LNCaP clone FGC (cell line): ENCODE measurements at regions not wholly inside any gene's neighbourhood (a gene's known extent, or its start where the extent isn't known, plus 50 kb on each side); places are given as distances from the start of the nearest gene placed in this dataset.

Experiments
- DNase-seq: peaks from one replicate; pipeline ENCODE4 v3.0.0-alpha.2; 2011; ENCODE audit warnings: low read depth
- H3K4me3 ChIP-seq: 2 replicates; pipeline ENCODE4 v1.5.1; 2011; ENCODE audit warnings: mild to moderate bottlenecking, low read depth, low read length, control low read depth
- CTCF ChIP-seq: IDR thresholded peaks from 2 replicates; pipeline ENCODE4 v1.5.1; 2012; ENCODE audit warnings: mild to moderate bottlenecking; ENCODE audit not compliant: control insufficient read depth, insufficient read depth; ENCODE audit errors: extremely low read depth

- DNase-seq, result no peak
- no peak for TF ChIP-seq CTCF
- no peak overlapping the region for H3K4me3 ChIP-seq
Observed at GRCh38 chr11:116603728-116604323, 169.0 kb downstream of the BUD13 start.

GRCh38 chr11:116602637-116602942 is 170.2 kb downstream of the BUD13 start:
- H3K4me3 ChIP-seq, result no peak overlapping the region
- DNase-seq, result no peak
- TF ChIP-seq CTCF, result no peak

DNA sequence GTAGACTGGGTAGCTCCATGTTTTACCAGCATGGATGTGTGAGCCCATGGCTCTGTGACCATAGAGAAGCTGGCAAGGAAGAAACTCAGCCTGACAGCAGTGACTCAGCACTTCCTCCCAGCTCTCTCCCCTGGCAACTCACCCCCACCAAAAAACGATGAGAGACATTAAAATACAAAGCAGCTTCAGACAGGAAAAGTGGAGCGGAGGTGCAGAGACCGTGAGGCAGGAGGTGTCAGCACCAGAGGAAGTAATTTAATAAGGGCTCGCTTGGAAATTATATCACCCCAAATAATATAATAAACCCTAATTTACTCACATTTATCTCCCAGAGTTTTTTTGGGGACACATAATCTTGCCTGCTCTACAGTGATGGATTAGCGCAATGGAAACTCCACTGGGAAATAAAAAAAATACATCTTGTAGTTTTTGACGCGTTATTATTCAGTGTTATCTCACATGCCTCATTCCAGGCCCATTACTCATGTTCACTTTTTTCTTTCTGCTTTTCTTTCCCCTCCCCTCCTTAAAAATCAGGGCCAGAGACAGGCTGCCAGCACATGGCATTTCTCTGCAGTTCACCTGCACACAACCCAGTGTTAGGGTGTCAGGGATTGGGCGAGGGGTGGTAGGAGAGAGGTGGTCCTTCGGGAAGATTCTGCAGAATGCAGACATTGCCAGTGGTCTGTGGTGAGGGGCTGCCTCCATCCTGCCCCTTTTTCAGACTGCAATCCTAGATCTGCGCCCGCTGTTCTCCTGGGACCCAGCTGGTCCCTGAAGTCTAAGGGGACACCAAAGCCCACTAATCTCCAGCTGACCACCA is 170.8 kb downstream of the BUD13 start:
- no peak overlapping the region for H3K4me3 ChIP-seq
- DNase-seq, result no peak
- TF ChIP-seq CTCF, result no peak

- TF ChIP-seq CTCF, result no peak
- no peak overlapping the region for H3K4me3 ChIP-seq
- no peak for DNase-seq
Observed at GRCh38 chr11:116600930-116601329, 171.9 kb downstream of the BUD13 start.

DNA sequence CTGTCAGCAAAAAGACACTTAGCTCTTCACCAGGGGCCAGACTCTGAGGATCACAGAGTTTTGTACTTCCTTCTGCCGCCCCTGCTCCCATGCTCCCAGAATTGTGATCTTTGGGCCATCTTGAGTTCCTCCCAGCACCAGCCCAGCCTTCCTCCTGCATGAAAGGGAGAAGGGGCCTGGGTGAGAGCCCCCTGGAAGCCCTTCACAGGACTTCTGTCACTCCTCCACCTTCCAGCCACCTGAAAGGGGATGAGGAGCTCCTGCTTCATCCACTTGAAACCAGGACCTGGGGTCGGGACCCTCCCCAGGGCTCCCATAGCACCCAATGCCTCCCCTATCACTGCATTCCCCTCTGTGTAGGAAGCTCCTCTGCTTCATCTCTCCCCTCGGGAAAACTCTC is 174.2 kb downstream of the BUD13 start:
- DNase-seq, result no peak
- TF ChIP-seq CTCF, result no peak
- H3K4me3 ChIP-seq, result no peak overlapping the region

- H3K4me3 ChIP-seq, result no peak overlapping the region
- DNase-seq, result no peak
- no peak for TF ChIP-seq CTCF
Observed at GRCh38 chr11:116598036-116598435, 174.8 kb downstream of the BUD13 start.
